ENCODE measurements at regions not wholly inside any gene's neighbourhood (a gene's known extent, or its start where the extent isn't known, plus 50 kb on each side); places are given as distances from the start of the nearest gene placed in this dataset.
"Not testable (repeated sequence)": the region's sequence is repeated elsewhere in the genome, so short reads cannot be mapped to it uniquely, and the experiment has no call there.

DNA sequence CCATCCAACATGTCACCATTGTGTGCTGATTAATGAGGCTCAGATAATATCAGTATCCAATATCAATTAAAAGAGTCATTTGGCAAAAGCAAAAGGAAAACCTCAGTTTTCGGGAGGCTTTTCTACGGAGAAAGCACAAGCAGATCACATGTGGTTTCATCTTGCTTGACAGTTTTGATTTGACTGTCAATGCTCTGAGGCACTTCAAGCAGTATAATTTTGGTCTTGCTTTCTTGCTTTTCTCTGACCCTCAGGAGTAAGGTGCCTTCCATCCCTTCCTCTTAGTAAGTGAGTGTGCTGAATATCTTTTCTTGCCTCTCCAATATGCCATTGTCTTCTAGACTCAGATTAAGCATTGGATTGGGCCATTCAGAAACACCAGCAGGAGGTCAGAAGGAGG is 115.5 kb upstream of the CALCR start:
- Histone ChIP-seq H3K9ac (ENCODE audit: low read length) (no peak overlapping the region), H3K4me2 (ENCODE audit: low read length) (no peak overlapping the region), H3F3A (ENCODE audit: insufficient read depth, low read length) (no peaks in the 10 kb centered on the region), H3K36me3 (ENCODE audit: insufficient read depth, low read length) (no peaks in the 10 kb centered on the region), H3K27ac (ENCODE audit: low read depth, low read length, poor library complexity, severe bottlenecking) (no peak overlapping the region), H4K20me1 (ENCODE audit: insufficient read depth, low read length) (no peaks in the 10 kb centered on the region), H3K4me1 (ENCODE audit: insufficient read depth, low read length, severe bottlenecking) (no peaks in the 10 kb centered on the region), H3K27me3 (ENCODE audit: insufficient read depth, low read length) (no peaks in the 10 kb centered on the region), H2AFZ (ENCODE audit: low read length) (no peak overlapping the region), H3K4me3 (ENCODE audit: low read depth, low read length, poor library complexity, severe bottlenecking) (no peak overlapping the region), H3K9me2 (ENCODE audit: low read depth, low read length) (no peaks in the 10 kb centered on the region), H3K9me3 (ENCODE audit: low read length) (no peaks in the 10 kb centered on the region), H3K79me2 (ENCODE audit: insufficient read depth, low read length) (no peaks in the 10 kb centered on the region)
- TF ChIP-seq, protein P1, sequence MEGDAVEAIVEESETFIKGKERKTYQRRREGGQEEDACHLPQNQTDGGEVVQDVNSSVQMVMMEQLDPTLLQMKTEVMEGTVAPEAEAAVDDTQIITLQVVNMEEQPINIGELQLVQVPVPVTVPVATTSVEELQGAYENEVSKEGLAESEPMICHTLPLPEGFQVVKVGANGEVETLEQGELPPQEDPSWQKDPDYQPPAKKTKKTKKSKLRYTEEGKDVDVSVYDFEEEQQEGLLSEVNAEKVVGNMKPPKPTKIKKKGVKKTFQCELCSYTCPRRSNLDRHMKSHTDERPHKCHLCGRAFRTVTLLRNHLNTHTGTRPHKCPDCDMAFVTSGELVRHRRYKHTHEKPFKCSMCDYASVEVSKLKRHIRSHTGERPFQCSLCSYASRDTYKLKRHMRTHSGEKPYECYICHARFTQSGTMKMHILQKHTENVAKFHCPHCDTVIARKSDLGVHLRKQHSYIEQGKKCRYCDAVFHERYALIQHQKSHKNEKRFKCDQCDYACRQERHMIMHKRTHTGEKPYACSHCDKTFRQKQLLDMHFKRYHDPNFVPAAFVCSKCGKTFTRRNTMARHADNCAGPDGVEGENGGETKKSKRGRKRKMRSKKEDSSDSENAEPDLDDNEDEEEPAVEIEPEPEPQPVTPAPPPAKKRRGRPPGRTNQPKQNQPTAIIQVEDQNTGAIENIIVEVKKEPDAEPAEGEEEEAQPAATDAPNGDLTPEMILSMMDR (IDR thresholded peaks at IDR 0.05; ENCODE audit: low read length) = no peak
- TF ChIP-seq EZH2 (IDR thresholded peaks at IDR 0.05; ENCODE audit: borderline replicate concordance, low read length) = no peak

DNA sequence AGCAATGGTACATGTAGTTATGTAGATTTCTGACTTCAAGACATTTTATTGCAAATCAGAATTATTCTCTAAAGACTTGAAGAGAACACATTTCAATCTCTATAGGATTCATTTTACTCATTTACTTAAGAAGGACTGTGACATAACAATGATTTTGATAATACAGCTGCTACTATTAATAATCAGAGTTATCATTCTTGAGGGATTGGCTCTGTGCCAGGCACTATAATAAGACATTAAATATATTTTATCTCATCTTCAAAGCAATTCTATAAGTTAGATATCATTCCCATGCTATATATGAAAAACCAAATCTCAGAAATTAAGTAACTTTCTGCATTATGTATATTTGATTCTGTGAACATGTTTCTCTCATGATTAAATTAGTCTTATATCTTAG is 103.7 kb upstream of the CALCR start:
- no peak overlapping the region for H3K27ac ChIP-seq (ENCODE audit: low read depth, low read length, poor library complexity, severe bottlenecking)
- H3K4me1 ChIP-seq (ENCODE audit: insufficient read depth, low read length, severe bottlenecking) = no peaks in the 10 kb centered on the region
- H3K4me3 ChIP-seq (ENCODE audit: low read depth, low read length, poor library complexity, severe bottlenecking) = no peak overlapping the region
- H3K36me3 ChIP-seq (ENCODE audit: insufficient read depth, low read length) = no peaks in the 10 kb centered on the region
- H3K4me2 ChIP-seq (ENCODE audit: low read length) = no peak overlapping the region
- H4K20me1 ChIP-seq (ENCODE audit: insufficient read depth, low read length) = no peaks in the 10 kb centered on the region
- H3K9ac ChIP-seq (ENCODE audit: low read length) = no peak overlapping the region
- no peaks in the 10 kb centered on the region for H3K9me2 ChIP-seq (ENCODE audit: low read depth, low read length)
- no peak overlapping the region for H2AFZ ChIP-seq (ENCODE audit: low read length)
- no peaks in the 10 kb centered on the region for H3K9me3 ChIP-seq (ENCODE audit: low read length)
- H3F3A ChIP-seq (ENCODE audit: insufficient read depth, low read length) = no peaks in the 10 kb centered on the region
- H3K79me2 ChIP-seq (ENCODE audit: insufficient read depth, low read length) = no peaks in the 10 kb centered on the region
- TF ChIP-seq, protein P1 (IDR thresholded peaks at IDR 0.05; ENCODE audit: low read length) = no peak
- no peak for TF ChIP-seq EZH2 (IDR thresholded peaks at IDR 0.05; ENCODE audit: borderline replicate concordance, low read length)
- H3K27me3 ChIP-seq (ENCODE audit: insufficient read depth, low read length) = no peaks in the 10 kb centered on the region

DNA sequence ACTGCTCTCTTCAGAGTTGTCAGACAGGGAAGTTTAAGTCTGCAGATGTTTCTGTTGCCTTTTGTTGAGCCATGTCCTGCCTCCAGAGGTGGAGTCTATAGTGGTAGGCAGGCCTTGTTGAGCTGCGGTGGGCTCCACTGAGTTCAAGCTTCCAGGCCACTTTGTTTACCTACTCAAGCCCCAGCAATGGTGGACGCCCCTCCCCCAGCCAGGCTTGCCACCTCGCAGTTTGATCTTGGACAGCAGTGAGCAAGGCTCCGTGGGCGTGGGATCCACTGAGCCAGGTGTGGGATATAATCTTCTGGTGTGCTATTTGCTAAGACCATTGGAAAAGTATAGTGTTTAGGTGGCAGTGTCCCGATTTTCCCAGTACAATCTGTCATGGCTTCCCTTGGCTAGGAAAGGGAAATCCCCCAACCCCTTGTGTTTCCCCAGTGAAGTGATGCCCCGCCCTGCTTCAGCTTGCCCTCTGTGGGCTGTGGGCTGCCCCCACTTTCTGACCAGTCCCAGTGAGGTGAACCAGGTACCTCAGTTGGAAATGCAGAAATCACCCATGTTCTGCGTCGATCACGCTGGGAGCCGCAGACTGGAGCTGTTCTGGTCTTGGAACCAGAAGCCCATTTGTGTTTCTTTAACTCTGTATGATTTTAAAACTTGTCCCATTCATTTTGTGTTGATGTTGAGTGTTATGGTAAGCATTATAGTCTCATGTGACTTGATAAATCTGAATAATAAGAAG is 89.2 kb upstream of the CALCR start:
- H3K36me3 ChIP-seq (ENCODE audit: insufficient read depth, low read length) = no peaks in the 10 kb centered on the region
- H3K27ac ChIP-seq (ENCODE audit: low read depth, low read length, poor library complexity, severe bottlenecking) = no peak overlapping the region
- no peaks in the 10 kb centered on the region for H3K79me2 ChIP-seq (ENCODE audit: insufficient read depth, low read length)
- TF ChIP-seq EZH2 (IDR thresholded peaks at IDR 0.05; ENCODE audit: borderline replicate concordance, low read length) = no peak
- TF ChIP-seq, protein P1 (IDR thresholded peaks at IDR 0.05; ENCODE audit: low read length) = no peak
- no peak overlapping the region for H2AFZ ChIP-seq (ENCODE audit: low read length)
- H3K4me3 ChIP-seq (ENCODE audit: low read depth, low read length, poor library complexity, severe bottlenecking) = no peak overlapping the region
- H4K20me1 ChIP-seq (ENCODE audit: insufficient read depth, low read length) = no peaks in the 10 kb centered on the region
- no peaks in the 10 kb centered on the region for H3K27me3 ChIP-seq (ENCODE audit: insufficient read depth, low read length)
- H3F3A ChIP-seq (ENCODE audit: insufficient read depth, low read length) = no peaks in the 10 kb centered on the region
- H3K4me2 ChIP-seq (ENCODE audit: low read length) = no peak overlapping the region
- H3K9me2 ChIP-seq (ENCODE audit: low read depth, low read length) = no peaks in the 10 kb centered on the region
- no peak overlapping the region for H3K9ac ChIP-seq (ENCODE audit: low read length)
- no peaks in the 10 kb centered on the region for H3K4me1 ChIP-seq (ENCODE audit: insufficient read depth, low read length, severe bottlenecking)
- H3K9me3 ChIP-seq (ENCODE audit: low read length) = no peaks in the 10 kb centered on the region

DNA sequence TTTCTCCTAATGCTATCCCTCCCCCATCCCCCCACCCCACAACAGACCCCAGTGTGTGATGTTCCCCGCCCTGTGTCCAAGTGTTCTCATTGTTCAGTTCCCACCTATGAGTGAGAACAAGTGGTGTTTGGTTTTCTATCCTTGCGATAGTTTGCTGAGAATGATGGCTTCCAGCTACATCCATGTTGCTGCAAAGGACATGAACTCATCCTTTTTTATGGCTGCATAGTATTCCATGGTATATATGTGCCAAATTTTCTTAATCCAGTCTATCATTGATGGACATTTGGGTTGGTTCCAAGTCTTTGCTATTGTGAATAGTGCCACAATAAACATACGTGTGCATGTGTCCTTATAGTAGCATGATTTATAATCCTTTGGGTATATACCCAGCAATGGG is 83.6 kb upstream of the CALCR start:
- H4K20me1 ChIP-seq (ENCODE audit: insufficient read depth, low read length); H3F3A ChIP-seq (ENCODE audit: insufficient read depth, low read length); H3K36me3 ChIP-seq (ENCODE audit: insufficient read depth, low read length); H3K79me2 ChIP-seq (ENCODE audit: insufficient read depth, low read length); H3K9me3 ChIP-seq (ENCODE audit: low read length); H3K27ac ChIP-seq (ENCODE audit: low read depth, low read length, poor library complexity, severe bottlenecking); H3K27me3 ChIP-seq (ENCODE audit: insufficient read depth, low read length); H3K9ac ChIP-seq (ENCODE audit: low read length); H3K4me1 ChIP-seq (ENCODE audit: insufficient read depth, low read length, severe bottlenecking); H3K4me3 ChIP-seq (ENCODE audit: low read depth, low read length, poor library complexity, severe bottlenecking); H2AFZ ChIP-seq (ENCODE audit: low read length); H3K9me2 ChIP-seq (ENCODE audit: low read depth, low read length); H3K4me2 ChIP-seq (ENCODE audit: low read length): not testable (repeated sequence)
